ENCODE measurements at regions not wholly inside any gene's neighbourhood (a gene's known extent, or its start where the extent isn't known, plus 50 kb on each side); places are given as distances from the start of the nearest gene placed in this dataset.

- TF ChIP-seq CTCF (conservative IDR thresholded peaks at IDR 0.05; ENCODE audit: low read depth in 2 of 2) (no peak), EZH2 (IDR thresholded peaks at IDR 0.05; ENCODE audit: low read depth, unreplicated experiment) (no peak), POLR2AphosphoS5 (IDR thresholded peaks at IDR 0.05; ENCODE audit: low read depth) (no peak), ZNF462 (CRISPR knock-in tag; IDR thresholded peaks at IDR 0.05) (no peak), EZH2phosphoT487 (IDR thresholded peaks at IDR 0.05; ENCODE audit: unreplicated experiment) (no peak), NANOG (IDR thresholded peaks at IDR 0.05; ENCODE audit: borderline replicate concordance) (no peak), REST (IDR thresholded peaks at IDR 0.05; ENCODE audit: unreplicated experiment) (no peak), JUNB (IDR thresholded peaks at IDR 0.05; ENCODE audit: unreplicated experiment) (no peak), STAT1 (IDR thresholded peaks at IDR 0.05; ENCODE audit: unreplicated experiment) (no peak), ZNF114 (CRISPR knock-in tag; IDR thresholded peaks at IDR 0.05) (no peak), ETS1 (IDR thresholded peaks at IDR 0.05) (no peak), CREB1 (CRISPR knock-in tag; IDR thresholded peaks at IDR 0.05; ENCODE audit: low read depth) (no peak), ZNF331 (CRISPR knock-in tag; IDR thresholded peaks at IDR 0.05; ENCODE audit: low read depth) (no peak)
Measured at GRCh38 chr1:209172286-209172685, 411.2 kb upstream of the CAMK1G start.

All from GM23338 (cell line).